Osteoblast (primary cell): ENCODE measurements at regions not wholly inside any gene's neighbourhood (a gene's known extent, or its start where the extent isn't known, plus 50 kb on each side); places are given as distances from the start of the nearest gene placed in this dataset.

Experiments used
- DNase-seq: peaks from one replicate; pipeline ENCODE4 v3.0.0; 2011; ENCODE audit warnings: low spot score, mixed read lengths; ENCODE audit not compliant: insufficient read length; ENCODE audit errors: missing footprints
- H2AFZ ChIP-seq: 2 replicates; pipeline ENCODE4 v1.6.0; 2011; ENCODE audit warnings: mild to moderate bottlenecking, low read length
- H3K27ac ChIP-seq: 2 replicates; pipeline ENCODE4 v1.5.1; 2011; ENCODE audit warnings: mild to moderate bottlenecking, low read depth, low read length, moderate library complexity
- H3K27me3 ChIP-seq: 2 replicates; pipeline ENCODE4 v1.6.0; 2012; ENCODE audit warnings: mild to moderate bottlenecking, control low read depth, inconsistent platforms, low read length, moderate library complexity; ENCODE audit not compliant: insufficient read depth
- H3K36me3 ChIP-seq: 2 replicates; pipeline ENCODE4 v1.5.1; 2011; ENCODE audit warnings: mild to moderate bottlenecking, low read length, control low read depth, moderate library complexity; ENCODE audit not compliant: insufficient read depth
- H3K4me1 ChIP-seq: 2 replicates; pipeline ENCODE4 v1.5.1; 2011; ENCODE audit warnings: mild to moderate bottlenecking, low read length, control low read depth, moderate library complexity; ENCODE audit not compliant: insufficient read depth
- H3K4me2 ChIP-seq: 2 replicates; pipeline ENCODE4 v1.6.0; 2011; ENCODE audit warnings: mild to moderate bottlenecking, low read length; ENCODE audit not compliant: insufficient read depth
- H3K4me3 ChIP-seq: fragments of 200-600 bp; sonication (generic); 3 replicates; pipeline ENCODE4 v1.5.1; 2012; ENCODE audit warnings: mild to moderate bottlenecking, low read length, inconsistent platforms; ENCODE audit not compliant: insufficient read depth
- H3K79me2 ChIP-seq: 2 replicates; pipeline ENCODE4 v1.6.0; 2012; ENCODE audit warnings: mild to moderate bottlenecking, low read length, control low read depth, inconsistent platforms; ENCODE audit not compliant: insufficient read depth
- H3K9me3 ChIP-seq: 2 replicates; pipeline ENCODE4 v1.5.1; 2011; ENCODE audit warnings: low read depth, low read length, control low read depth
- H4K20me1 ChIP-seq: 2 replicates; pipeline ENCODE4 v1.6.0; 2012; ENCODE audit warnings: mild to moderate bottlenecking, low read length, control low read depth; ENCODE audit not compliant: insufficient read depth
- TF ChIP-seq, protein P1 (sequence below): IDR thresholded peaks from 2 replicates; pipeline ENCODE4 v1.5.1; 2011; ENCODE audit warnings: mild to moderate bottlenecking, low read depth, low read length, moderate library complexity; ENCODE audit errors: extremely low read depth

GRCh38 chr5:72611118-72611730 lies 104.0 kb upstream of the ZNF366 start:
- TF ChIP-seq, protein P1, sequence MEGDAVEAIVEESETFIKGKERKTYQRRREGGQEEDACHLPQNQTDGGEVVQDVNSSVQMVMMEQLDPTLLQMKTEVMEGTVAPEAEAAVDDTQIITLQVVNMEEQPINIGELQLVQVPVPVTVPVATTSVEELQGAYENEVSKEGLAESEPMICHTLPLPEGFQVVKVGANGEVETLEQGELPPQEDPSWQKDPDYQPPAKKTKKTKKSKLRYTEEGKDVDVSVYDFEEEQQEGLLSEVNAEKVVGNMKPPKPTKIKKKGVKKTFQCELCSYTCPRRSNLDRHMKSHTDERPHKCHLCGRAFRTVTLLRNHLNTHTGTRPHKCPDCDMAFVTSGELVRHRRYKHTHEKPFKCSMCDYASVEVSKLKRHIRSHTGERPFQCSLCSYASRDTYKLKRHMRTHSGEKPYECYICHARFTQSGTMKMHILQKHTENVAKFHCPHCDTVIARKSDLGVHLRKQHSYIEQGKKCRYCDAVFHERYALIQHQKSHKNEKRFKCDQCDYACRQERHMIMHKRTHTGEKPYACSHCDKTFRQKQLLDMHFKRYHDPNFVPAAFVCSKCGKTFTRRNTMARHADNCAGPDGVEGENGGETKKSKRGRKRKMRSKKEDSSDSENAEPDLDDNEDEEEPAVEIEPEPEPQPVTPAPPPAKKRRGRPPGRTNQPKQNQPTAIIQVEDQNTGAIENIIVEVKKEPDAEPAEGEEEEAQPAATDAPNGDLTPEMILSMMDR: peak; percentile 99

GRCh38 chr5:72608926-72609325 lies 101.7 kb upstream of the ZNF366 start:
- Histone ChIP-seq H4K20me1 (no peaks in the 10 kb centered on the region), H3K4me3 (no peak overlapping the region), H3K4me1 (peaks cover 14% of the 10 kb centered on the region), H2AFZ (no peak overlapping the region), H3K27me3 (no peaks in the 10 kb centered on the region), H3K9me3 (no peaks in the 10 kb centered on the region), H3K4me2 (no peak overlapping the region), H3K36me3 (no peaks in the 10 kb centered on the region), H3K79me2 (no peaks in the 10 kb centered on the region), H3K27ac (no peak overlapping the region)
- TF ChIP-seq, protein P1: no peak
- no peak for DNase-seq

More at GRCh38 chr5:72611118-72611730, 104.0 kb upstream of the ZNF366 start:
- Histone ChIP-seq H3K79me2 (no peaks in the 10 kb centered on the region), H4K20me1 (no peaks in the 10 kb centered on the region), H3K9me3 (no peaks in the 10 kb centered on the region), H3K27ac (peak overlapping the region; percentile 20), H3K36me3 (no peaks in the 10 kb centered on the region), H3K4me3 (peak overlapping the region; percentile 22), H2AFZ (peak overlapping the region; percentile 85), H3K4me1 (peaks cover 14% of the 10 kb centered on the region), H3K27me3 (no peaks in the 10 kb centered on the region), H3K4me2 (peak overlapping the region; percentile 44)
- DNase-seq: no peak

DNA sequence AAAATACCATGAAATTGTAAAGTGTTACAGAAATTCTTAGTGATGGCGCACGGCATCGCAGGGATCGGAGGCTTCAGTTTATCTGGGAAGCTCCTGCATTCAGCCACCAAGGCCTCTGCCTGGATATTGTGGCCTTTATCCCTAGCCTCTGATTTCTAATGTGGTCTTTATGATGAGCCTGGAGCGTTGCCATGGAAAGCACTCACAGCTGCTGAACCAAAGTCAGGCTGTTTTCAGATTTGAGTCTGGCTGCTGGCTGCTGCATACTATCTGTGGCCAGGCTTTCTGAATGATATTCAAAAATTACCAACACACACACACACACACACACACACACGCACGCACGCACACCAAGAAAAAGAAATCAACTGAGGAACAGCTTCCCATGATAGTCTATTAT lies 101.1 kb upstream of the ZNF366 start:
- no peaks in the 10 kb centered on the region for H3K36me3 ChIP-seq
- no peak overlapping the region for H3K4me3 ChIP-seq
- H3K4me2 ChIP-seq: peak overlapping the region; percentile 7
- no peaks in the 10 kb centered on the region for H3K9me3 ChIP-seq
- H3K4me1 ChIP-seq: peaks cover 14% of the 10 kb centered on the region
- no peak overlapping the region for H3K27ac ChIP-seq
- TF ChIP-seq, protein P1: no peak
- H3K79me2 ChIP-seq: no peaks in the 10 kb centered on the region
- H4K20me1 ChIP-seq: no peaks in the 10 kb centered on the region
- DNase-seq: no peak
- peak overlapping the region; percentile 49 for H2AFZ ChIP-seq
- H3K27me3 ChIP-seq: no peaks in the 10 kb centered on the region

DNA sequence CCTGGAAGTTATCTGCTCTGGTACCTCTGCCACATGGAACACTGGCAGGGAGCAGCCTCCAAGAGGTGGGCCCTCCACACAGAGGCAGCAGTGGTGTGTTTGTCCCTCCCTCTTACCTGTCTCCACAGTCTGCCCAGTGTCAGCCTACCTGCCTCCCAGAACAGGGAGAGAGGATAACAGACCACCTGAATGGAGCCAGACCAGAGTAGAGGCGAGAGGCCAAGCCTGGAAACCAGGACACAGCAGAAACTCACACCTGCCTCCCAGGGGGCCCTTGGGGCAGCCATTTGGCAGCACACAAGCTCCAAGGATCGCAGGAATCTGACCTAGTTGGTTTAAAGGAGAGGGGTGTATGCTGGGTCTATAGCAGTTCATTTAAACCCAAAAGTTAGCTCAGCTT lies 100.2 kb upstream of the ZNF366 start:
- H3K36me3 ChIP-seq: no peaks in the 10 kb centered on the region
- TF ChIP-seq, protein P1: no peak
- no peak overlapping the region for H3K4me2 ChIP-seq
- H3K4me3 ChIP-seq: no peak overlapping the region
- DNase-seq: no peak
- H3K27ac ChIP-seq: no peak overlapping the region
- no peaks in the 10 kb centered on the region for H4K20me1 ChIP-seq
- peaks cover 7% of the 10 kb centered on the region for H3K4me1 ChIP-seq
- no peaks in the 10 kb centered on the region for H3K27me3 ChIP-seq
- no peaks in the 10 kb centered on the region for H3K79me2 ChIP-seq
- H2AFZ ChIP-seq: no peak overlapping the region
- H3K9me3 ChIP-seq: no peaks in the 10 kb centered on the region
